B cell (primary cell): ENCODE measurements at regions not wholly inside any gene's neighbourhood (a gene's known extent, or its start where the extent isn't known, plus 50 kb on each side); places are given as distances from the start of the nearest gene placed in this dataset.

Source experiments
- ATAC-seq: fragments of 200-7000 bp; cut with Tn5 transposase; one replicate; pipeline ENCODE4 v1.10.0; 2021; ENCODE audit warnings: low read depth, mild to moderate bottlenecking, moderate number of reproducible peaks, moderate library complexity
- CTCF ChIA-PET: fragments of 350-600 bp; sonication (Branson Sonifier 250); formaldehyde crosslinking; loops from one replicate; lab custom pipeline; 2021; ENCODE audit warnings: antibody characterized with exemption, inconsistent platforms; lab: Charles Lee
- POLR2A ChIA-PET: fragments of 350-600 bp; sonication (Branson Sonifier 250); formaldehyde crosslinking; loops from one replicate; lab custom pipeline; 2021; ENCODE audit warnings: antibody characterized with exemption; lab: Charles Lee
- DNase-seq: peaks from one replicate; pipeline ENCODE4 v3.0.0; 2013
- H2AFZ ChIP-seq: 2 replicates; pipeline ENCODE4 v1.6.1; 2012; ENCODE audit warnings: mild to moderate bottlenecking, low read depth, low read length; ENCODE audit not compliant: insufficient read depth, poor library complexity, severe bottlenecking
- H3K27ac ChIP-seq, 2 donors: 1 replicate in 1 of 2; 2 replicates in 1 of 2; pipeline ENCODE4 v1.5.1; 2012 to 2013; ENCODE audit warnings: low read length in 2 of 2, mild to moderate bottlenecking in 2 of 2, moderate library complexity in 1 of 2
- H3K27me3 ChIP-seq, 4 experiments: fragments of 200-600 bp in 1 of 4; sonication (generic) in 1 of 4; replicated peaks in 1 of 4; 1 replicate in 2 of 4; 2 replicates in 2 of 4; pipeline versions ENCODE4 v1.6.1 to v1.7.0; 2013 to 2016; ENCODE audit warnings: low read length in 3 of 4, mild to moderate bottlenecking in 2 of 4, mixed read lengths in 1 of 4, moderate library complexity in 1 of 4; ENCODE audit not compliant: insufficient read depth in 4 of 4, control insufficient read depth in 3 of 4; ENCODE audit errors: control extremely low read depth in 1 of 4
- H3K36me3 ChIP-seq, 2 experiments: replicated peaks in 1 of 2; 1 replicate in 1 of 2; 2 replicates in 1 of 2; pipeline versions ENCODE4 v1.6.1 to v1.7.1; 2013; ENCODE audit warnings: low read length in 1 of 2; ENCODE audit not compliant: insufficient read depth in 2 of 2, control insufficient read depth in 1 of 2; ENCODE audit errors: control extremely low read depth in 1 of 2, extremely low read depth in 1 of 2
- H3K4me1 ChIP-seq, 2 donors: fragments of 200-600 bp in 1 of 2; sonication (generic) in 1 of 2; 1 replicate in 1 of 2; 2 replicates in 1 of 2; pipeline versions ENCODE4 v1.5.1 to v1.6.1; 2013 to 2017; ENCODE audit warnings: low read length in 2 of 2; ENCODE audit not compliant: control insufficient read depth in 2 of 2, insufficient read depth in 2 of 2
- H3K4me2 ChIP-seq: replicated peaks from 2 replicates; pipeline ENCODE3; 2012; ENCODE audit warnings: mild to moderate bottlenecking, low read depth, low read length; ENCODE audit not compliant: poor library complexity, severe bottlenecking
- H3K4me3 ChIP-seq, 5 experiments: fragments of 200-600 bp in 1 of 5; sonication (generic) in 1 of 5; 1 replicate in 3 of 5; 2 replicates in 2 of 5; pipeline versions ENCODE4 v1.5.1 to v1.7.0; 2011 to 2016; ENCODE audit warnings: low read length in 4 of 5, mild to moderate bottlenecking in 4 of 5, low read depth in 2 of 5, control low read depth in 1 of 5, moderate library complexity in 1 of 5; ENCODE audit not compliant: insufficient read depth in 1 of 5; ENCODE audit errors: control extremely low read depth in 1 of 5, extremely low read depth in 1 of 5
- H3K79me2 ChIP-seq: fragments of 200-600 bp; sonication (generic); one replicate; pipeline ENCODE4 v1.6.0; 2016; ENCODE audit warnings: low read length; ENCODE audit not compliant: control insufficient read depth, insufficient read depth
- H3K9ac ChIP-seq: fragments of 200-600 bp; sonication (generic); 2 replicates; pipeline ENCODE4 v1.6.1; 2017; ENCODE audit warnings: mild to moderate bottlenecking, low read length, moderate library complexity
- H3K9me3 ChIP-seq, 3 donors: one replicate each; pipeline versions ENCODE4 v1.6.1 to v1.7.1; 2013; ENCODE audit warnings: low read length in 2 of 3; ENCODE audit not compliant: control insufficient read depth in 2 of 3, insufficient read depth in 1 of 3; ENCODE audit errors: control extremely low read depth in 1 of 3
- H4K20me1 ChIP-seq: 2 replicates; pipeline ENCODE4 v1.6.0; 2012; ENCODE audit warnings: mild to moderate bottlenecking, low read length; ENCODE audit not compliant: insufficient read depth, control insufficient read depth, poor library complexity, severe bottlenecking
- H3K27ac Mint-ChIP-seq: one replicate; pipeline ENCODE4 v1.8.0; 2021; ENCODE audit warnings: mixed read lengths
- H3K27me3 Mint-ChIP-seq: one replicate; pipeline ENCODE4 v1.8.0; 2021; ENCODE audit warnings: mixed read lengths
- H3K4me1 Mint-ChIP-seq: one replicate; pipeline ENCODE4 v1.8.0; 2021; ENCODE audit warnings: mixed read lengths
- H3K4me3 Mint-ChIP-seq: one replicate; pipeline ENCODE4 v1.8.0; 2021; ENCODE audit warnings: mixed read lengths
- H3K9me3 Mint-ChIP-seq: one replicate; pipeline ENCODE4 v1.8.0; 2022; ENCODE audit warnings: mixed read lengths; ENCODE audit not compliant: insufficient read depth
- EZH2 ChIP-seq: IDR thresholded peaks from 2 replicates; pipeline ENCODE4 v1.6.1; 2012; ENCODE audit warnings: borderline replicate concordance, low read depth, mild to moderate bottlenecking, moderate library complexity, low read length; ENCODE audit not compliant: insufficient read depth, poor library complexity, severe bottlenecking
- WGBS: methylation state at CpG from one replicate; pipeline ENCODE4 v1.1.5; 2013; ENCODE audit warnings: missing lambda C conversion rate; ENCODE audit not compliant: insufficient coverage; 5-methylcytosine and 5-hydroxymethylcytosine counted together
- intact Hi-C: fragments of 100-400 bp; cut with micrococcal nuclease; formaldehyde crosslinking; loops from one replicate; pipeline ENCODE4 v1.10.0; 2022
- TF ChIP-seq, protein P1 (sequence below): fragments of 200-600 bp; IDR thresholded peaks from one replicate; pipeline ENCODE4 v1.8.0; 2022; ENCODE audit warnings: antibody characterized with exemption, mild to moderate bottlenecking

DNA sequence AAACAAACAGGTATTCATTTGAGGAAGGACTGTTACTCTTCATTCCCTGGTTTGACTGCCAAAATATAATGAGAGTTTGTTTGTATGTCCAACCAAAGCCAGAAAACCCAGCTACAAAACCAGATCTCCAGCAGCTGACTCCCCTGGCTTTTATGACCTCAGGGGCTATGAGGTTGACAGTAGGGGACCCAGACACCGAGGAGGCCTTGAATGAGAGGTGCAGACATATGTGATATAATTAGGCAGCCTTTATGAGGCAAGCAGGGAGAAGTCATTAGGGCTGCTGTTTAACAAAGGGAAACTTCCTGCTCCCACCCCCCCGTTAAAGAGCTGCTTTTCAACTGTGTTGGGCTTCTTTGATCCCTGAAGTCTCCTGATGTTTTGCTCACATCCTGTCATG, 236.7 kb downstream of the SLC4A3 start:
- H3K27me3 ChIP-seq, result no peaks in the 10 kb centered on the region
- no peak overlapping the region for H3K9ac ChIP-seq
- H4K20me1 ChIP-seq, result no peaks in the 10 kb centered on the region
- H3K9me3 ChIP-seq, result peaks cover 0 to 2% (median 0%) of the 10 kb centered on the region in 3 donors
- intact Hi-C loops, result no loop called here
- no peaks in the 10 kb centered on the region for H3K9me3 Mint-ChIP-seq
- POLR2A ChIA-PET, result no interaction called here
- no peak overlapping the region for H2AFZ ChIP-seq
- no peak overlapping the region for H3K27ac Mint-ChIP-seq
- H3K4me3 ChIP-seq, result no peak overlapping the region
- no peaks in the 10 kb centered on the region for H3K27me3 Mint-ChIP-seq
- CTCF ChIA-PET, result no interaction called here
- no peak for ATAC-seq
- H3K4me1 ChIP-seq, result no peaks in the 10 kb centered on the region
- no peaks in the 10 kb centered on the region for H3K4me1 Mint-ChIP-seq
- WGBS, result 50% methylated on average over 1 of the region's 2 CpGs
- no peak overlapping the region for H3K4me2 ChIP-seq
- DNase-seq, result no peak
- no peak for TF ChIP-seq EZH2
- TF ChIP-seq, protein P1, sequence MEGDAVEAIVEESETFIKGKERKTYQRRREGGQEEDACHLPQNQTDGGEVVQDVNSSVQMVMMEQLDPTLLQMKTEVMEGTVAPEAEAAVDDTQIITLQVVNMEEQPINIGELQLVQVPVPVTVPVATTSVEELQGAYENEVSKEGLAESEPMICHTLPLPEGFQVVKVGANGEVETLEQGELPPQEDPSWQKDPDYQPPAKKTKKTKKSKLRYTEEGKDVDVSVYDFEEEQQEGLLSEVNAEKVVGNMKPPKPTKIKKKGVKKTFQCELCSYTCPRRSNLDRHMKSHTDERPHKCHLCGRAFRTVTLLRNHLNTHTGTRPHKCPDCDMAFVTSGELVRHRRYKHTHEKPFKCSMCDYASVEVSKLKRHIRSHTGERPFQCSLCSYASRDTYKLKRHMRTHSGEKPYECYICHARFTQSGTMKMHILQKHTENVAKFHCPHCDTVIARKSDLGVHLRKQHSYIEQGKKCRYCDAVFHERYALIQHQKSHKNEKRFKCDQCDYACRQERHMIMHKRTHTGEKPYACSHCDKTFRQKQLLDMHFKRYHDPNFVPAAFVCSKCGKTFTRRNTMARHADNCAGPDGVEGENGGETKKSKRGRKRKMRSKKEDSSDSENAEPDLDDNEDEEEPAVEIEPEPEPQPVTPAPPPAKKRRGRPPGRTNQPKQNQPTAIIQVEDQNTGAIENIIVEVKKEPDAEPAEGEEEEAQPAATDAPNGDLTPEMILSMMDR, result no peak
- H3K4me3 Mint-ChIP-seq, result no peak overlapping the region
- no peaks in the 10 kb centered on the region for H3K79me2 ChIP-seq
- H3K36me3 ChIP-seq, result no peaks in the 10 kb centered on the region
- H3K27ac ChIP-seq, result no peak overlapping the region

DNA sequence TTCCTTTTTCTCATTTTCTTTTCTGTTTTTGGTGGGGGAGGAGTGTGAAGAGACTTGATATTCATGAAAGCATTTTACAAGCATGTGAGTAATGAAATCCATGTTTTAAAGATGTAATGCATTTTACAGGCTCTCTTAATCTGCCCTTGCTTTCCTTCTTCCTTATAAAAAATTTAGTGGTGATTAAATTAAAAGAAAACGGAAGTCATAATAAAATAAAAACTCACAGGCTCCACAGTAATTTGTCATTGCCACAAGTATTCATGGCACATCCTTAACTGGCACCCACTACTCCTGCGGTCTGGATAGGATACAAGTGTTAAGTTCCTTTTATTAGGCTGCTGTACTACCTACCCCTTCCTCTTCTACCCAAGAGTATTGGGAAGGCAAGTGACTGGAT, 241.2 kb downstream of the SLC4A3 start:
- POLR2A ChIA-PET, result no interaction called here
- H4K20me1 ChIP-seq, result no peaks in the 10 kb centered on the region
- H3K79me2 ChIP-seq, result no peaks in the 10 kb centered on the region
- no peaks in the 10 kb centered on the region for H3K4me1 Mint-ChIP-seq
- H2AFZ ChIP-seq, result no peak overlapping the region
- H3K4me1 ChIP-seq, result no peaks in the 10 kb centered on the region
- no peaks in the 10 kb centered on the region for H3K27me3 Mint-ChIP-seq
- no peaks in the 10 kb centered on the region for H3K36me3 ChIP-seq
- no CpG with 5 or more reads among the region's 2 CpGs for WGBS
- no peak overlapping the region for H3K4me2 ChIP-seq
- no peak overlapping the region for H3K4me3 ChIP-seq
- DNase-seq (no peak), ATAC-seq (no peak)
- no peaks in the 10 kb centered on the region for H3K27me3 ChIP-seq
- H3K9me3 Mint-ChIP-seq, result no peaks in the 10 kb centered on the region
- peaks cover 0 to 3% (median 0%) of the 10 kb centered on the region in 3 donors for H3K9me3 ChIP-seq
- CTCF ChIA-PET, result no interaction called here
- H3K4me3 Mint-ChIP-seq, result no peak overlapping the region
- no peak overlapping the region for H3K9ac ChIP-seq
- intact Hi-C loops, result no loop called here
- H3K27ac ChIP-seq, result no peak overlapping the region
- TF ChIP-seq EZH2, result no peak
- TF ChIP-seq, protein P1, result no peak
- no peak overlapping the region for H3K27ac Mint-ChIP-seq
